Suppressor macrophage (primary cell): ENCODE measurements at regions not wholly inside any gene's neighbourhood (a gene's known extent, or its start where the extent isn't known, plus 50 kb on each side); places are given as distances from the start of the nearest gene placed in this dataset.

Source experiments
- DNase-seq, 4 experiments: peaks; one replicate each; pipeline ENCODE4 v3.0.0-alpha.2; 2020 to 2022

GRCh38 chr13:40486518-40487163 is 179.8 kb downstream of the FOXO1 start:
- DNase-seq = no peak

- no peak for DNase-seq
Observed at GRCh38 chr13:40488869-40489391, 177.5 kb downstream of the FOXO1 start.

DNA sequence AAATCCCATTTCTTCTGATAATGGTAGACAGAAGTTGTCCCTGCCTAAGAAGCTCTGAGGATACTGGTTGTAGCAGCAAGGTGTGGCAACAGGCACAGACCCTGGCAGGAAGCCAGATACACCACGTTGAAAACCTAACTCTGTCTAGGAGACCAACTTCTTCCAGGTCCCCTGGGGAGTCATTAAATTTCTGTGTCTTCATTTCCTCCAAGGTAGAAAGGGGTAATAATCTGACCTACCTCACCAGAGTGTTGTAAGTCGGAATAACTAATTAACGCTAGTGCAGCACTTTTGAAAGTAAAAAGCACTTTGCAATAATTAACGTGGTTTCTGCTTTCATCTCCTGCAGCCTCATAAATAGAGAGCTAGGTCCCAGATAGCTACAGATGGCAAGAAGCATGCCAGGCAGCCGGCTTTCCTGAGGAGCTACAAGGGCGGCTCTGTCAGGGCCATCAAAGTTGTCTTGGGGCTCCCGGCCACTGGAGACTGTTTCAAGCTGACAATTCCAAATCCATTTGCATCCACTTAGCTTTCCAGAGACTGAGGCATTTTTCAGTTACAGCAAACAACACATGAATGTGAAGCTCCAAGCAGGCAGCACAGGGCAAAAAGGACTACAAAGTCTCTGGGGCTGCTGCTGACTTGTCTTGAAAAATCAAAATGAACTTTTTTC is 176.2 kb downstream of the FOXO1 start:
- DNase-seq = no peak

DNA sequence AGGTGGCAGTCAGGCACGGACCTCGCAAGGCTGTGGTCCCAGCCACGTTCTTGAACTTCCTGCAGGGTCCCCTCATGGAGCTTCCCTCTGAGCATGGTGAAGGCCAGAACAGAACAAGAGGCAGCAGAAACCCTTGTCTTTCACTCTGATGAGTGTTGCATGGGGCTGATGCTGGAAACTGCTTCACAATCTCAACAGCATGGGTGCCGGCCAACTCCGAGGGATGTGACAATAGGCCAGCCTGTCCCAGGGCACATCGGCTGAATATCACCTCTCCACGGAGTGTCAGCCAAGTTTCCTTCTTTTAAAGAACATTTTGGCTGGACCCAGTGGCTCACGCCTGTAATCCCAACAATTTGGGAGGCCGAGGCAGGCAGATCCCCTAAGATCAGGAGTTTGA is 173.9 kb downstream of the FOXO1 start:
- DNase-seq = no peak

- no peak for DNase-seq
Observed at GRCh38 chr13:40494513-40494912, 171.9 kb downstream of the FOXO1 start.

DNA sequence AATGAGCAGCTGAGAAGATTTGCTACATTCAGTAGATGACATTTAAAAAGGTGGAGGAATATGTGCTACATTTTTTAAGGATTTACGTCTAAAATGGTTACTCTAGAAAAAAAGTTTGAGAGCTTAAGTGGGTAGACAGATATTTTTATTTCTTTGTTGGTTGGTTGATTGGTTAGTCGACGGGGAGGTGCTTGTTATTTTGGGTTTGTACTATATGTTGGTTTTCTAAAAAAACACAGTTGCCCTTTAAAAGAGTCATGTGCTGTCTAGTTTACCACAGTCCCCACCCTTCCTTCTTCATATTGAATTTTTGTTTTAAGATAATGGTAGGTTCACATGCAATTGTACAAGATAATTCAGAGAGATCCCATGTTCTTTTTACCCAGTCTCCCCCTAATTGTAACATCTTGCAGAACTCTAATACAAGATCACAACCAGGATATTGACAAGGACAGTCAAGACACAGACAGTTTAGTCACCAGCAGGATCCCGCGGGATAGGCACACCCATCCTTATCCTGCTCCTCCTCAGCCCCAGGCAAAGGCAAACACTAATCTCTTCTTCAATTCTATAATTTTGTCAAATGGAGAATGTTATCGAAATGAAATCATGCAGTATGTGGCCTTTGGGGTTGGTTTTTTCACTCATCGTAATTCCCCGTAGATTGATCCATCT is 171.4 kb downstream of the FOXO1 start:
- no peak for DNase-seq

- DNase-seq = no peak
Observed at GRCh38 chr13:40495621-40496001, 170.8 kb downstream of the FOXO1 start.

DNA sequence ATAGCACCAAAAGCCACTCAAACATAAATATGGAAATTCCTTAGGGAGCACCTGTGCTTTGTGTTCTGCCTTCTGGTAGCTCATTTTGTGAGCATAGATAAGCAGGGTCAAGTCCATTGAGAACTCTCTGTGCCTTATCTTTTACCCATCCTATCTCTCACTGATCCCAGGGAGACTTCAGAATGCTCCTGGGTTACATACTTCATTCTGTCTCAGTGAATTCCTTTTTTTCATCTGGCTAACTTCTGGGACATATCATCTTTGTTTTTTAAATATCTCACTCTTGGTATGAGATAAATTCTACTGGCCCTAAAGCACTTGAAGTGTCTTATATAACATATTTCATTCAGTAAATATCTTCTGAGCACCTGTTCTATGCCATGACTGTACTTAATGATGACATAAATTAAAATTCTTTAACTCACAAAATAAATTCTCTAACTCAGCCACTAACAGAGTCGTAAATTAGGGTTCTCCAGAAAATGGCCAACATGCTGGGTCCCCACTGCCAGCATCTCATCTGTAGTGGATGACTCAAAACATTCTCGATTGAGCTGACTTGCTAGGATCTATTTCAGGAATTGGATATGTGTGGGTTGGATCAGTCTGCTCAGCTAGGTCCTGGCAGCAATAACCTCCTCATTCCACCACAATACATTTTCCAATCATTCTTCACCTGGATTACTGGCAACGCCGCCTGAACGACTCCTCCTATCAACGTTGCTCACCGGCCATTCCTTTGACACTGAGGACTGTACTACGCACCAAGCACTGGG is 170.2 kb downstream of the FOXO1 start:
- no peak for DNase-seq

DNA sequence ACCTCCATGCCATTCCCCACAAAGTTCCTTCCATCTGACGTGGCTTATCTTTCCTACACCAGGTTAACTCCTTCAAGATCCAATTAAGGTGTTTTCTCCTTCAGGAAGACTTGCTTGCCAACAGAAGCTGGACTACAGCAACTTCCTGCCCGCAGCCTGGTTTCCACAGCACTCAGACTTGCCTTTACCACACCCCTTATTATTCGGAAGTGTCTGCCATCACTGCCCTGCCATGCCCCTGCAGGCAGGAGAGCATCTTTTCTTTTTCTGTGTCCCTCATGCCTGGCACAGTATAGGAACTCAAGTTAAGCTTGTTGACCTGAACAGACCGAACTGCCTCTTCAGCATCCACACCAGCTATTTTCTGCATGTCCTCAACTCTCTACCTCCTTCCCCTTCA is 168.0 kb downstream of the FOXO1 start:
- DNase-seq = no peak

GRCh38 chr13:40502236-40502635 is 164.2 kb downstream of the FOXO1 start:
- no peak for DNase-seq

DNA sequence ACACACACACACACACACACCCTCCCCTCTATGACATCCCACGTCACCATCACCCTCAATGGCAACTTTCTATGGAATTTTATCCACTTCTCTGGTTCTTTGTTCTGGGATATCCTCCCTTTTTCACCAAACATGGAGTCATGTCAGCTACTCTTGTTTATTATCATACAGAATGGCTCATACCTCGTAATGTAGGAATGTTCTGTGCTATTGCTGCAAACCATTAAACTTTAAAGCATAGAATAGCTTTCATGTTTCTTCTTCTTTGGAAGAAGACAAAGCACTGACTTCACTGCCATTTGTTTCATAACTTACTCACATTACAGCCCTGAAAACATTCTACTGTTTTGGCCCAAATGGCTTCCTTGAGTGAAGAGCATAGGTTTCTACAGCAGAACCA is 163.4 kb downstream of the FOXO1 start:
- no peak for DNase-seq

GRCh38 chr13:40503966-40504591 is 162.4 kb downstream of the FOXO1 start:
- DNase-seq = peak in 1 of 4 experiments; percentile 11

GRCh38 chr13:40504641-40505040 is 161.8 kb downstream of the FOXO1 start:
- DNase-seq = no peak

- DNase-seq = no peak
Observed at GRCh38 chr13:40505196-40505595, 161.2 kb downstream of the FOXO1 start.
